22Rv1 (cell line): ENCODE measurements at regions not wholly inside any gene's neighbourhood (a gene's known extent, or its start where the extent isn't known, plus 50 kb on each side); places are given as distances from the start of the nearest gene placed in this dataset.

ENCODE experiments used
- H3K27ac ChIP-seq: fragments of 450-650 bp; 2 replicates; pipeline ENCODE4 v1.5.1; 2017
- CTCF ChIP-seq: fragments of 450-650 bp; IDR thresholded peaks from 2 replicates; pipeline ENCODE4 v1.5.1; 2017; ENCODE audit warnings: mild to moderate bottlenecking
- ZFX ChIP-seq: fragments of 450-650 bp; IDR thresholded peaks from 2 replicates; pipeline ENCODE4 v1.6.1; 2017; ENCODE audit warnings: antibody characterized with exemption, borderline replicate concordance

GRCh38 chr3:43997316-43997715, 244.4 kb upstream of the TOPAZ1 start:
- no peak overlapping the region for H3K27ac ChIP-seq
- TF ChIP-seq CTCF: no peak
- no peak for TF ChIP-seq ZFX

- TF ChIP-seq ZFX (no peak), CTCF (no peak)
- H3K27ac ChIP-seq: no peak overlapping the region
Observed at GRCh38 chr3:43997788-43998369, 243.8 kb upstream of the TOPAZ1 start.

- TF ChIP-seq ZFX: no peak
- TF ChIP-seq CTCF: no peak
- no peak overlapping the region for H3K27ac ChIP-seq
Observed at GRCh38 chr3:43998370-43998835, 243.3 kb upstream of the TOPAZ1 start.

- TF ChIP-seq CTCF (no peak), ZFX (no peak)
- H3K27ac ChIP-seq: no peak overlapping the region
Observed at GRCh38 chr3:43998836-43999727, 242.6 kb upstream of the TOPAZ1 start.

GRCh38 chr3:43999728-44000319, 241.9 kb upstream of the TOPAZ1 start:
- no peak overlapping the region for H3K27ac ChIP-seq
- TF ChIP-seq CTCF (no peak), ZFX (no peak)

- no peak overlapping the region for H3K27ac ChIP-seq
- TF ChIP-seq ZFX: no peak
- no peak for TF ChIP-seq CTCF
Observed at GRCh38 chr3:44000586-44000985, 241.1 kb upstream of the TOPAZ1 start.

- TF ChIP-seq ZFX (no peak), CTCF (no peak)
- H3K27ac ChIP-seq: no peak overlapping the region
Observed at GRCh38 chr3:44001072-44001471, 240.6 kb upstream of the TOPAZ1 start.
